Endodermal cell (in vitro differentiated cells): ENCODE measurements at regions not wholly inside any gene's neighbourhood (a gene's known extent, or its start where the extent isn't known, plus 50 kb on each side); places are given as distances from the start of the nearest gene placed in this dataset.
"Not testable (repeated sequence)": the region's sequence is repeated elsewhere in the genome, so short reads cannot be mapped to it uniquely, and the experiment has no call there.

ENCODE experiments used
- DNase-seq: peaks from one replicate; pipeline ENCODE4 v3.0.0-alpha.2; 2017
- H3K27ac ChIP-seq: 2 replicates; pipeline ENCODE4 v1.5.1; 2013; ENCODE audit warnings: mild to moderate bottlenecking, low read depth, low read length, moderate library complexity
- H3K27me3 ChIP-seq: 2 replicates; pipeline ENCODE4 v1.6.1; 2013; ENCODE audit warnings: mild to moderate bottlenecking, low read length, moderate library complexity; ENCODE audit not compliant: insufficient read depth, control insufficient read depth, poor library complexity, severe bottlenecking
- H3K36me3 ChIP-seq: 2 replicates; pipeline ENCODE4 v1.7.0; 2013; ENCODE audit warnings: mild to moderate bottlenecking, low read length, moderate library complexity; ENCODE audit not compliant: control insufficient read depth, insufficient read depth
- H3K4me1 ChIP-seq: one replicate; pipeline ENCODE4 v1.7.0; 2013; ENCODE audit warnings: low read length; ENCODE audit not compliant: control insufficient read depth, insufficient read depth
- H3K4me3 ChIP-seq: 2 replicates; pipeline ENCODE4 v1.5.1; 2013; ENCODE audit warnings: mild to moderate bottlenecking, low read length, moderate library complexity
- H3K9ac ChIP-seq: 2 replicates; pipeline ENCODE4 v1.6.1; 2013; ENCODE audit warnings: mild to moderate bottlenecking, low read length, moderate library complexity; ENCODE audit not compliant: poor library complexity, severe bottlenecking; ENCODE audit errors: extremely low read depth
- H3K9me3 ChIP-seq: 2 replicates; pipeline ENCODE4 v1.6.1; 2013; ENCODE audit warnings: mild to moderate bottlenecking, low read length, moderate library complexity; ENCODE audit not compliant: control insufficient read depth
- H3K27ac Mint-ChIP-seq: 2 replicates; pipeline ENCODE4 v1.8.0; 2020; ENCODE audit warnings: mixed read lengths
- H3K27me3 Mint-ChIP-seq: 2 replicates; pipeline ENCODE4 v1.8.0; 2021; ENCODE audit warnings: mild to moderate bottlenecking, mixed read lengths; ENCODE audit not compliant: insufficient read depth
- H3K36me3 Mint-ChIP-seq: 2 replicates; pipeline ENCODE4 v1.8.0; 2020; ENCODE audit warnings: low read depth, mixed read lengths
- H3K4me1 Mint-ChIP-seq: 2 replicates; pipeline ENCODE4 v1.8.0; 2020; ENCODE audit warnings: mixed read lengths
- H3K4me3 Mint-ChIP-seq: 2 replicates; pipeline ENCODE4 v1.8.0; 2020; ENCODE audit warnings: mild to moderate bottlenecking, moderate library complexity, mixed read lengths
- H3K9me3 Mint-ChIP-seq: 2 replicates; pipeline ENCODE4 v1.8.0; 2020; ENCODE audit warnings: mild to moderate bottlenecking, mixed read lengths
- CTCF ChIP-seq: fragments of 200-600 bp; sonication (generic); conservative IDR thresholded peaks from 2 replicates; pipeline ENCODE4 v1.5.0; 2021; ENCODE audit warnings: antibody characterized with exemption, mild to moderate bottlenecking
- WGBS, 2 experiments: methylation state at CpG; one replicate each; pipeline versions ENCODE4 v1.1.5 to v1.1.7; 2013; ENCODE audit warnings: missing lambda C conversion rate in 2 of 2, mixed read lengths in 1 of 2; ENCODE audit not compliant: insufficient coverage in 1 of 2, insufficient read length in 1 of 2; 5-methylcytosine and 5-hydroxymethylcytosine counted together

DNA sequence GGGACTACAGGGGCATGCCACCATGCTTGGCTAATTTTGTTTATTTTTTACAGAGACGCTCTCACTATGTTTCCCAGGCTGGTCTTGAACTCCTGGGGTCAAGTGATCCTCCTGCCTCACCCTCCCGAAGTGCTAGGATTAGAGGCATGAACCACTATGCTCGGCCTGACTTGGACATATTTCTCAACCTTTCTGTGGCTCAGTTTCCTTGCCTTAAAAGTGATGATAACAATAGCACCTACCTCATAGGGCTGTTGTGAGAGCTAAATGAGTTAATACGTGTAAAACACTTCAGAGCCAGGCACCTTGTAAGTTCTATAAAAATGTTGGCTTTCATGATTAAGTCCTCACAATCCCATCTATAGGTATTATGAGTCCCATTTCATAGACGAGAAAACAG, 89.2 kb upstream of the METAP2 start:
- no peak overlapping the region for H3K27ac Mint-ChIP-seq
- Histone ChIP-seq H3K27me3 (no peaks in the 10 kb centered on the region), H3K27ac (no peak overlapping the region), H3K9ac (no peak overlapping the region), H3K4me3 (no peak overlapping the region), H3K4me1 (no peaks in the 10 kb centered on the region), H3K36me3 (no peaks in the 10 kb centered on the region), H3K9me3 (no peaks in the 10 kb centered on the region)
- no peak for DNase-seq
- H3K36me3 Mint-ChIP-seq: no peaks in the 10 kb centered on the region
- TF ChIP-seq CTCF: no peak
- WGBS, 2 experiments: 90% methylated on average over 4 to 5 of the region's 5 CpGs
- no peaks in the 10 kb centered on the region for H3K4me1 Mint-ChIP-seq
- no peak overlapping the region for H3K4me3 Mint-ChIP-seq
- peaks cover 9% of the 10 kb centered on the region for H3K9me3 Mint-ChIP-seq
- H3K27me3 Mint-ChIP-seq: peaks cover 4% of the 10 kb centered on the region

DNA sequence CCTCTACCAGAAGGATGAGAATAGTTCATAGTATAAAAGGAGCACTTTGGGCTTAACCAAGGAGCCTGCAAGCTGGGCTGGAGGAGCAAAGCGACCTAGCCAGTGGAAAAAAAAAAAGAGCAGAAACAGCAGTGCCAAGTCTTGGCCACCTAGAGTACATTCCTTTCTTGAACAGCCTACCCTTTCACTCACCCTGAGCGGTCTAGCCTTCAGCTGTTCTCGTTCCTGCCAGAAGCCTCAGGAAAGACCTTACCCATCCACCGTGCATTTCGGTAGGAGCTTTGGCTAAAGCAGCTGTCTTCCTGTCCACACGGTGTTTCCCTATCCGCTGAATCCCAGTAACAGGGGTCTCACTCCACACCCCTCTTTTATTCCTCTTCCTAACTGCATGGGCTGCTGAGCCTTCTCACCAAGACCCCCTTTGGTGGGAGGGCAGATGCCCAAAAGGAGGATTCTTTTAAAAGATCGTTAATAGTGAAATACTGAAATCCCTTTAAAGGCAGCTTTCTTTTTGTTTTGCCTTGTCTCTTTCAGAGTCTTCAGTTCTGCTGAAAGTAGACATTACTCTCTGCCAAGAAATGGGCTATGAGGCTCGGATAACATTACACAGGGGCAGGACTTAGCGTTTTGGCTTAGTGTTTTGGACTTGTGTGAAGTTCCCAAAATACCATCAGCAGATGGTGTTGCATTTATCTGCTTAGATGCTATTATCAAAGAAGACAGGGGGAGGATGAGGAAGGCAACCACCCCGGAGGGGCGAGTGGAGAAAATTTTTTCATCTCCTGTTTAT, 88.5 kb upstream of the METAP2 start:
- Mint-ChIP-seq H3K36me3 (no peaks in the 10 kb centered on the region), H3K27ac (no peak overlapping the region), H3K27me3 (peaks cover 4% of the 10 kb centered on the region), H3K4me1 (no peaks in the 10 kb centered on the region), H3K4me3 (no peak overlapping the region), H3K9me3 (peaks cover 6% of the 10 kb centered on the region)
- Histone ChIP-seq H3K9me3 (no peaks in the 10 kb centered on the region), H3K4me3 (no peak overlapping the region), H3K36me3 (no peaks in the 10 kb centered on the region), H3K27me3 (no peaks in the 10 kb centered on the region), H3K9ac (no peak overlapping the region), H3K4me1 (no peaks in the 10 kb centered on the region), H3K27ac (no peak overlapping the region)
- DNase-seq: no peak
- whole genome bisulfite sequencing, 2 experiments: 90 to 91% methylated on average over 6 to 12 of the region's 12 CpGs
- no peak for TF ChIP-seq CTCF

- 100% methylated on average over 1 of the region's 1 CpG; no CpG with 5 or more reads in 1 of the 2 experiments for WGBS, 2 experiments
These were observed 87.9 kb upstream of the METAP2 start for GRCh38 chr12:95386051-95386450.

GRCh38 chr12:95388260-95388659, 85.7 kb upstream of the METAP2 start:
- not testable (repeated sequence) for H3K4me3 ChIP-seq, H3K27me3 ChIP-seq, H3K4me1 Mint-ChIP-seq, H3K27me3 Mint-ChIP-seq, H3K27ac Mint-ChIP-seq, H3K36me3 ChIP-seq, H3K4me1 ChIP-seq, H3K36me3 Mint-ChIP-seq, H3K27ac ChIP-seq, H3K4me3 Mint-ChIP-seq, H3K9ac ChIP-seq
- WGBS, 2 experiments: 81 to 92% methylated on average over 7 to 10 of the region's 10 CpGs
- H3K9me3 ChIP-seq: peaks cover 19% of the 10 kb centered on the region
- DNase-seq: peak; percentile 20
- peaks cover 25% of the 10 kb centered on the region for H3K9me3 Mint-ChIP-seq

More at GRCh38 chr12:95386051-95386450, 87.9 kb upstream of the METAP2 start:
- Mint-ChIP-seq H3K27me3 (peaks cover 2% of the 10 kb centered on the region), H3K9me3 (peaks cover 9% of the 10 kb centered on the region), H3K36me3 (no peaks in the 10 kb centered on the region), H3K27ac (no peak overlapping the region), H3K4me1 (no peaks in the 10 kb centered on the region), H3K4me3 (no peak overlapping the region)
- Histone ChIP-seq H3K9ac (no peak overlapping the region), H3K27ac (no peak overlapping the region), H3K36me3 (no peaks in the 10 kb centered on the region), H3K9me3 (no peaks in the 10 kb centered on the region), H3K4me3 (no peak overlapping the region), H3K27me3 (no peaks in the 10 kb centered on the region), H3K4me1 (no peaks in the 10 kb centered on the region)
- DNase-seq: no peak
- no peak for TF ChIP-seq CTCF
